HepG2 (cell line): ENCODE measurements at regions not wholly inside any gene's neighbourhood (a gene's known extent, or its start where the extent isn't known, plus 50 kb on each side); places are given as distances from the start of the nearest gene placed in this dataset.

ENCODE experiments used
- HNF4A ChIP-seq: sonication (generic); formaldehyde crosslinking; IDR thresholded peaks from 2 replicates; pipeline ENCODE4 v1.4.0; 2020; ENCODE audit warnings: missing genetic modification reagents
- ISL2 ChIP-seq: sonication (generic); formaldehyde crosslinking; IDR thresholded peaks from 2 replicates; pipeline ENCODE4 v1.5.0; 2020; ENCODE audit warnings: missing genetic modification reagents
- KAT8 ChIP-seq: IDR thresholded peaks from 2 replicates; pipeline ENCODE4 v1.6.1; 2016; ENCODE audit warnings: missing genetic modification reagents, missing compliant biosample characterization
- KDM4B ChIP-seq: sonication (generic); formaldehyde crosslinking; IDR thresholded peaks from 2 replicates; pipeline ENCODE4 v1.4.0; 2020; ENCODE audit warnings: missing genetic modification reagents
- MED13 ChIP-seq: sonication (generic); formaldehyde crosslinking; IDR thresholded peaks from 2 replicates; pipeline ENCODE4 v1.5.0; 2020; ENCODE audit warnings: missing genetic modification reagents
- MIXL1 ChIP-seq: IDR thresholded peaks from 2 replicates; pipeline ENCODE4 v1.6.1; 2016
- MZF1 ChIP-seq: sonication (generic); formaldehyde crosslinking; IDR thresholded peaks from 2 replicates; pipeline ENCODE4 v1.8.1; 2023; ENCODE audit warnings: mild to moderate bottlenecking, missing genetic modification reagents, borderline replicate concordance
- NFYC ChIP-seq: IDR thresholded peaks from 2 replicates; pipeline ENCODE4 v1.6.1; 2016; ENCODE audit warnings: missing genetic modification reagents, missing compliant biosample characterization
- SIX1 ChIP-seq: sonication (generic); formaldehyde crosslinking; IDR thresholded peaks from 2 replicates; pipeline ENCODE4 v1.4.0; 2020; ENCODE audit warnings: missing genetic modification reagents, borderline replicate concordance
- YEATS2 ChIP-seq: sonication (generic); formaldehyde crosslinking; IDR thresholded peaks from 2 replicates; pipeline ENCODE4 v1.4.0; 2020; ENCODE audit warnings: missing genetic modification reagents, borderline replicate concordance
- ZMYM2 ChIP-seq: sonication (generic); formaldehyde crosslinking; IDR thresholded peaks from 2 replicates; pipeline ENCODE4 v1.8.0; 2022; ENCODE audit warnings: mild to moderate bottlenecking, missing genetic modification reagents
- ZMYM3 ChIP-seq: sonication (generic); formaldehyde crosslinking; IDR thresholded peaks from 2 replicates; pipeline ENCODE4 v1.5.1; 2020; ENCODE audit warnings: mild to moderate bottlenecking, missing genetic modification reagents
- ZNF101 ChIP-seq: sonication (generic); formaldehyde crosslinking; IDR thresholded peaks from 2 replicates; pipeline ENCODE4 v1.4.0; 2020; ENCODE audit warnings: mild to moderate bottlenecking, low read depth, missing genetic modification reagents, borderline replicate concordance
- ZNF441 ChIP-seq: sonication (generic); formaldehyde crosslinking; IDR thresholded peaks from 2 replicates; pipeline ENCODE4 v1.7.0; 2021; ENCODE audit warnings: missing genetic modification reagents, borderline replicate concordance
- ZNF614 ChIP-seq: IDR thresholded peaks from 2 replicates; pipeline ENCODE4 v1.6.1; 2018; ENCODE audit warnings: missing biosample characterization, missing genetic modification reagents, inconsistent platforms, borderline replicate concordance
- ZNF850 ChIP-seq: sonication (generic); formaldehyde crosslinking; conservative IDR thresholded peaks from 2 replicates; pipeline ENCODE4 v1.9.0; 2021; ENCODE audit warnings: mild to moderate bottlenecking, missing genetic modification reagents
- TF ChIP-seq, protein P1 (sequence below): IDR thresholded peaks from 2 replicates; pipeline ENCODE4 v1.6.1; 2018; ENCODE audit warnings: missing genetic modification reagents, mild to moderate bottlenecking, missing compliant biosample characterization
- TF ChIP-seq, protein P2 (sequence below): sonication (generic); formaldehyde crosslinking; IDR thresholded peaks from 2 replicates; pipeline ENCODE4 v1.4.0; 2020; ENCODE audit warnings: mild to moderate bottlenecking, missing genetic modification reagents, borderline replicate concordance
- TF ChIP-seq, protein P3 (sequence below): sonication (generic); formaldehyde crosslinking; IDR thresholded peaks from 2 replicates; pipeline ENCODE4 v1.8.0; 2022; ENCODE audit warnings: mild to moderate bottlenecking, missing genetic modification reagents; ENCODE audit not compliant: insufficient replicate concordance
- TF ChIP-seq, protein P4 (sequence below): IDR thresholded peaks from 2 replicates; pipeline ENCODE4 v1.6.1; 2016; ENCODE audit warnings: low read depth, control low read depth

DNA sequence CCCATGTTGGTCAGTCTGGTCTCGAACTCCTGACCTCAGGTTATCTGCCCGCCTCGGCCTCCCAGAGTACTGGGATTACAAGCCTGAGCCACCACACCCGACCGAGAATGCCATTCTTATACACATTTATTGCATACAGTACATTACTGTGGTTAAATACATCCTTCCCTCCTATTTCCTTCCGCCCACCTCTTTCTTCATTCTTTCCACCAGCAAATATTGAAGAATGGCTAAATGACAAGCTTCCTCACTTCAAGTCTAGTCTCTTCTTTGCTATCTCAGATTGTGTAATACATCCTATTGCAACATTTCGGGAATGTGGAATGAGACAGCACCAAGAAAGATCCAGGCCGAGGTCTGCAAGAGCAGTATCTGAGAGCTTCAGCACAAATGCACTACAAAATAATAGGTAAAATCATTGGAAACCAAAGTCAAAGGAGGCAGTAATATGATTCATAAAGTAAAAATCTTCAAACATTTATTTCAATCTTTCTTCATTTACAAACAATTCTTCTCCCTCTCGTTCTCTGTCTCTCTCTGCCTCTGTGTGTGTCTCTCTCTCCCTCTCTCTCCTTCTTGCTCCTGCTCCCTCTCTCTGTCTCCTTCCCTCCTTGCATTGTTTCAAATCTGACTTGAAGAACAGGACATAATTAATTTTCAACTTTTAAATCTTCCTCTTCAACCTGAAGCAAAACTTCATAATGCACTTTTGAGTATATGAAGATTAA lies 94.7 kb upstream of the TGFBR2 start (continued):
- TF ChIP-seq KAT8 (CRISPR knock-in tag), result peak; percentile 78
- TF ChIP-seq, protein P1, sequence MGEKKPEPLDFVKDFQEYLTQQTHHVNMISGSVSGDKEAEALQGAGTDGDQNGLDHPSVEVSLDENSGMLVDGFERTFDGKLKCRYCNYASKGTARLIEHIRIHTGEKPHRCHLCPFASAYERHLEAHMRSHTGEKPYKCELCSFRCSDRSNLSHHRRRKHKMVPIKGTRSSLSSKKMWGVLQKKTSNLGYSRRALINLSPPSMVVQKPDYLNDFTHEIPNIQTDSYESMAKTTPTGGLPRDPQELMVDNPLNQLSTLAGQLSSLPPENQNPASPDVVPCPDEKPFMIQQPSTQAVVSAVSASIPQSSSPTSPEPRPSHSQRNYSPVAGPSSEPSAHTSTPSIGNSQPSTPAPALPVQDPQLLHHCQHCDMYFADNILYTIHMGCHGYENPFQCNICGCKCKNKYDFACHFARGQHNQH (CRISPR knock-in tag), result 0 out of 2 replicates have a peak, but pooled peaks have one; percentile 53
- TF ChIP-seq ZNF850 (CRISPR knock-in tag), result no peak
- TF ChIP-seq ZNF614 (CRISPR knock-in tag), result peak; percentile 76; the same call in 1 of the 2 replicates
- no peak for TF ChIP-seq ZNF101 (CRISPR knock-in tag)
- peak; percentile 35; the same call in 1 of the 2 replicates for TF ChIP-seq HNF4A (CRISPR knock-in tag)
- TF ChIP-seq MIXL1, result 0 out of 2 replicates have a peak, but pooled peaks have one; percentile 30
- TF ChIP-seq ISL2 (CRISPR knock-in tag), result peak; percentile 75
- TF ChIP-seq, protein P2, sequence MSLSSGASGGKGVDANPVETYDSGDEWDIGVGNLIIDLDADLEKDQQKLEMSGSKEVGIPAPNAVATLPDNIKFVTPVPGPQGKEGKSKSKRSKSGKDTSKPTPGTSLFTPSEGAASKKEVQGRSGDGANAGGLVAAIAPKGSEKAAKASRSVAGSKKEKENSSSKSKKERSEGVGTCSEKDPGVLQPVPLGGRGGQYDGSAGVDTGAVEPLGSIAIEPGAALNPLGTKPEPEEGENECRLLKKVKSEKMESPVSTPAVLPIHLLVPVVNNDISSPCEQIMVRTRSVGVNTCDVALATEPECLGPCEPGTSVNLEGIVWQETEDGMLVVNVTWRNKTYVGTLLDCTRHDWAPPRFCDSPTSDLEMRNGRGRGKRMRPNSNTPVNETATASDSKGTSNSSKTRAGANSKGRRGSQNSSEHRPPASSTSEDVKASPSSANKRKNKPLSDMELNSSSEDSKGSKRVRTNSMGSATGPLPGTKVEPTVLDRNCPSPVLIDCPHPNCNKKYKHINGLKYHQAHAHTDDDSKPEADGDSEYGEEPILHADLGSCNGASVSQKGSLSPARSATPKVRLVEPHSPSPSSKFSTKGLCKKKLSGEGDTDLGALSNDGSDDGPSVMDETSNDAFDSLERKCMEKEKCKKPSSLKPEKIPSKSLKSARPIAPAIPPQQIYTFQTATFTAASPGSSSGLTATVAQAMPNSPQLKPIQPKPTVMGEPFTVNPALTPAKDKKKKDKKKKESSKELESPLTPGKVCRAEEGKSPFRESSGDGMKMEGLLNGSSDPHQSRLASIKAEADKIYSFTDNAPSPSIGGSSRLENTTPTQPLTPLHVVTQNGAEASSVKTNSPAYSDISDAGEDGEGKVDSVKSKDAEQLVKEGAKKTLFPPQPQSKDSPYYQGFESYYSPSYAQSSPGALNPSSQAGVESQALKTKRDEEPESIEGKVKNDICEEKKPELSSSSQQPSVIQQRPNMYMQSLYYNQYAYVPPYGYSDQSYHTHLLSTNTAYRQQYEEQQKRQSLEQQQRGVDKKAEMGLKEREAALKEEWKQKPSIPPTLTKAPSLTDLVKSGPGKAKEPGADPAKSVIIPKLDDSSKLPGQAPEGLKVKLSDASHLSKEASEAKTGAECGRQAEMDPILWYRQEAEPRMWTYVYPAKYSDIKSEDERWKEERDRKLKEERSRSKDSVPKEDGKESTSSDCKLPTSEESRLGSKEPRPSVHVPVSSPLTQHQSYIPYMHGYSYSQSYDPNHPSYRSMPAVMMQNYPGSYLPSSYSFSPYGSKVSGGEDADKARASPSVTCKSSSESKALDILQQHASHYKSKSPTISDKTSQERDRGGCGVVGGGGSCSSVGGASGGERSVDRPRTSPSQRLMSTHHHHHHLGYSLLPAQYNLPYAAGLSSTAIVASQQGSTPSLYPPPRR, result 0 out of 2 replicates have a peak, but pooled peaks have one; percentile 36
- no peak for TF ChIP-seq ZNF441 (CRISPR knock-in tag)
- no peak for TF ChIP-seq MZF1 (CRISPR knock-in tag)
- peak; percentile 39; the same call in 1 of the 2 replicates for TF ChIP-seq MED13 (CRISPR knock-in tag)
- TF ChIP-seq ZMYM2 (CRISPR knock-in tag), result peak; percentile 73; the same call in 1 of the 2 replicates
- TF ChIP-seq, protein P3, sequence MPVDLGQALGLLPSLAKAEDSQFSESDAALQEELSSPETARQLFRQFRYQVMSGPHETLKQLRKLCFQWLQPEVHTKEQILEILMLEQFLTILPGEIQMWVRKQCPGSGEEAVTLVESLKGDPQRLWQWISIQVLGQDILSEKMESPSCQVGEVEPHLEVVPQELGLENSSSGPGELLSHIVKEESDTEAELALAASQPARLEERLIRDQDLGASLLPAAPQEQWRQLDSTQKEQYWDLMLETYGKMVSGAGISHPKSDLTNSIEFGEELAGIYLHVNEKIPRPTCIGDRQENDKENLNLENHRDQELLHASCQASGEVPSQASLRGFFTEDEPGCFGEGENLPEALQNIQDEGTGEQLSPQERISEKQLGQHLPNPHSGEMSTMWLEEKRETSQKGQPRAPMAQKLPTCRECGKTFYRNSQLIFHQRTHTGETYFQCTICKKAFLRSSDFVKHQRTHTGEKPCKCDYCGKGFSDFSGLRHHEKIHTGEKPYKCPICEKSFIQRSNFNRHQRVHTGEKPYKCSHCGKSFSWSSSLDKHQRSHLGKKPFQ (CRISPR knock-in tag), result no peak
- peak; percentile 36; the same call in 1 of the 2 replicates for TF ChIP-seq YEATS2 (CRISPR knock-in tag)
- no peak for TF ChIP-seq NFYC (CRISPR knock-in tag)
- TF ChIP-seq, protein P4, sequence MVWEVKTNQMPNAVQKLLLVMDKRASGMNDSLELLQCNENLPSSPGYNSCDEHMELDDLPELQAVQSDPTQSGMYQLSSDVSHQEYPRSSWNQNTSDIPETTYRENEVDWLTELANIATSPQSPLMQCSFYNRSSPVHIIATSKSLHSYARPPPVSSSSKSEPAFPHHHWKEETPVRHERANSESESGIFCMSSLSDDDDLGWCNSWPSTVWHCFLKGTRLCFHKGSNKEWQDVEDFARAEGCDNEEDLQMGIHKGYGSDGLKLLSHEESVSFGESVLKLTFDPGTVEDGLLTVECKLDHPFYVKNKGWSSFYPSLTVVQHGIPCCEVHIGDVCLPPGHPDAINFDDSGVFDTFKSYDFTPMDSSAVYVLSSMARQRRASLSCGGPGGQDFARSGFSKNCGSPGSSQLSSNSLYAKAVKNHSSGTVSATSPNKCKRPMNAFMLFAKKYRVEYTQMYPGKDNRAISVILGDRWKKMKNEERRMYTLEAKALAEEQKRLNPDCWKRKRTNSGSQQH (CRISPR knock-in tag), result no peak
- no peak for TF ChIP-seq SIX1 (CRISPR knock-in tag)
- TF ChIP-seq KDM4B (CRISPR knock-in tag), result 0 out of 2 replicates have a peak, but pooled peaks have one; percentile 31
- 0 out of 2 replicates have a peak, but pooled peaks have one; percentile 22 for TF ChIP-seq ZMYM3
